Superior temporal gyrus (tissue), 1 donor: ENCODE measurements at regions not wholly inside any gene's neighbourhood (a gene's known extent, or its start where the extent isn't known, plus 50 kb on each side); places are given as distances from the start of the nearest gene placed in this dataset.

Experiments used
- DNase-seq: peaks from one replicate; pipeline ENCODE4 v3.0.0-alpha.2; 2016; ENCODE audit errors: extremely low spot score

- DNase-seq: no peak
Observed at GRCh38 chr9:80233906-80234305, 662.1 kb downstream of the TLE4 start.

GRCh38 chr9:80233102-80233843 lies 661.5 kb downstream of the TLE4 start:
- no peak for DNase-seq

GRCh38 chr9:80231318-80232236 lies 659.8 kb downstream of the TLE4 start:
- no peak for DNase-seq

GRCh38 chr9:80223897-80224296 lies 652.1 kb downstream of the TLE4 start:
- DNase-seq: no peak

- DNase-seq: no peak
Observed at GRCh38 chr9:80222466-80223169, 650.9 kb downstream of the TLE4 start.

- no peak for DNase-seq
Observed at GRCh38 chr9:80218328-80218727, 646.6 kb downstream of the TLE4 start.

GRCh38 chr9:80213613-80214012 lies 641.8 kb downstream of the TLE4 start:
- DNase-seq: no peak

GRCh38 chr9:80208696-80209095 lies 636.9 kb downstream of the TLE4 start:
- DNase-seq: no peak

- no peak for DNase-seq
Observed at GRCh38 chr9:80204054-80204453, 632.3 kb downstream of the TLE4 start.

GRCh38 chr9:80197661-80198060 lies 625.9 kb downstream of the TLE4 start:
- DNase-seq: no peak

- no peak for DNase-seq
Observed at GRCh38 chr9:80191108-80191507, 619.3 kb downstream of the TLE4 start.

- no peak for DNase-seq
Observed at GRCh38 chr9:80188579-80188978, 616.8 kb downstream of the TLE4 start.

GRCh38 chr9:80185112-80185738 lies 613.5 kb downstream of the TLE4 start:
- DNase-seq: no peak

- DNase-seq: no peak
Observed at GRCh38 chr9:80177949-80178480, 606.2 kb downstream of the TLE4 start.

- DNase-seq: peak; percentile 62
Observed at GRCh38 chr9:80175286-80176150, 603.8 kb downstream of the TLE4 start.

GRCh38 chr9:80163889-80164288 lies 592.1 kb downstream of the TLE4 start:
- no peak for DNase-seq

- DNase-seq: no peak
Observed at GRCh38 chr9:80158554-80159170, 586.9 kb downstream of the TLE4 start.

- no peak for DNase-seq
Observed at GRCh38 chr9:80158131-80158530, 586.4 kb downstream of the TLE4 start.

- DNase-seq: no peak
Observed at GRCh38 chr9:80157561-80157983, 585.8 kb downstream of the TLE4 start.
